SK-N-SH (cell line): ENCODE measurements at regions not wholly inside any gene's neighbourhood (a gene's known extent, or its start where the extent isn't known, plus 50 kb on each side); places are given as distances from the start of the nearest gene placed in this dataset.

Experiments used
- CTCF ChIA-PET: fragments of 300-600, 350-600 bp; formaldehyde crosslinking; extraction: SDS; loops from one replicate; lab custom pipeline; 2021; lab: Yijun Ruan, JAX
- POLR2A ChIA-PET: fragments of 350-600 bp; sonication (Branson Sonifier 250); formaldehyde crosslinking; extraction: SDS; loops from one replicate; lab custom pipeline; 2020; ENCODE audit warnings: antibody characterized with exemption, inconsistent platforms; lab: Yijun Ruan, JAX
- DNase-seq: peaks from one replicate; pipeline ENCODE4 v3.0.0; 2012
- H2AFZ ChIP-seq: fragments of 200-600 bp; sonication (generic); 2 replicates; pipeline ENCODE4 v1.8.1; 2016; ENCODE audit warnings: antibody characterized with exemption, mild to moderate bottlenecking, low read depth
- H3F3A ChIP-seq: fragments of 200-600 bp; sonication (generic); replicated peaks from 2 replicates; pipeline ENCODE3; 2016; ENCODE audit warnings: antibody characterized with exemption, mild to moderate bottlenecking; ENCODE audit not compliant: insufficient read depth
- H3K27ac ChIP-seq, 2 experiments: fragments of 200-500 bp in 1 of 2; fragments of 200-600 bp in 1 of 2; sonication (Bioruptor generic) in 1 of 2; sonication (generic), shearing (Covaris generic) in 1 of 2; 2 replicates each; pipeline versions ENCODE4 v1.5.1 to v1.6.1; 2014 to 2016; ENCODE audit warnings: low read depth in 2 of 2, inconsistent platforms in 1 of 2, low read length in 1 of 2, mild to moderate bottlenecking in 1 of 2, mixed read lengths in 1 of 2
- H3K27me3 ChIP-seq: fragments of 200-600 bp; sonication (generic), shearing (Covaris generic); 2 replicates; pipeline ENCODE4 v1.6.1; 2016; ENCODE audit warnings: mixed run types; ENCODE audit not compliant: insufficient read depth
- H3K36me3 ChIP-seq, 2 experiments: fragments of 200-500 bp in 1 of 2; fragments of 200-600 bp in 1 of 2; sonication (Bioruptor generic) in 1 of 2; sonication (generic) in 1 of 2; replicated peaks in 1 of 2; 2 replicates each; pipeline versions ENCODE3 to v1.5.1; 2014 to 2016; ENCODE audit warnings: low read length in 1 of 2, mild to moderate bottlenecking in 1 of 2; ENCODE audit not compliant: insufficient read depth in 2 of 2, control insufficient read depth in 1 of 2
- H3K4me1 ChIP-seq, 2 experiments: fragments of 200-500 bp in 1 of 2; fragments of 200-600 bp in 1 of 2; sonication (Bioruptor generic) in 1 of 2; sonication (generic), shearing (Covaris generic) in 1 of 2; 2 replicates each; pipeline versions ENCODE4 v1.5.1 to v1.6.1; 2014 to 2016; ENCODE audit warnings: low read depth in 1 of 2, low read length in 1 of 2, mixed run types in 1 of 2; ENCODE audit not compliant: insufficient read depth in 2 of 2, control insufficient read depth in 1 of 2
- H3K4me2 ChIP-seq: fragments of 200-600 bp; sonication (generic), shearing (Covaris generic); 2 replicates; pipeline ENCODE4 v1.6.1; 2017; ENCODE audit warnings: mixed run types
- H3K4me3 ChIP-seq, 2 experiments: fragments of 200-500 bp in 1 of 2; fragments of 200-600 bp in 1 of 2; sonication (Bioruptor generic) in 1 of 2; sonication (generic), shearing (Covaris generic) in 1 of 2; 2 replicates each; pipeline versions ENCODE4 v1.5.1 to v1.8.1; 2014 to 2016; ENCODE audit warnings: low read depth in 2 of 2, inconsistent platforms in 1 of 2, low read length in 1 of 2, mild to moderate bottlenecking in 1 of 2, mixed read lengths in 1 of 2, moderate library complexity in 1 of 2
- H3K79me2 ChIP-seq: fragments of 200-600 bp; sonication (generic); 2 replicates; pipeline ENCODE4 v1.8.1; 2017; ENCODE audit warnings: mild to moderate bottlenecking; ENCODE audit not compliant: insufficient read depth
- H3K9ac ChIP-seq: fragments of 200-600 bp; sonication (generic); 2 replicates; pipeline ENCODE4 v1.6.1; 2017; ENCODE audit warnings: mixed run types
- H3K9me2 ChIP-seq: fragments of 200-600 bp; sonication (generic); 2 replicates; pipeline ENCODE4 v1.6.1; 2017; ENCODE audit warnings: mixed run types
- H3K9me3 ChIP-seq: fragments of 200-600 bp; sonication (generic); 2 replicates; pipeline ENCODE4 v1.6.1; 2017; ENCODE audit warnings: mixed run types, mild to moderate bottlenecking, moderate library complexity
- H4K20me1 ChIP-seq: fragments of 200-600 bp; sonication (generic); 2 replicates; pipeline ENCODE4 v1.6.1; 2017; ENCODE audit warnings: mild to moderate bottlenecking, mixed run types; ENCODE audit not compliant: insufficient read depth
- FOXJ3 ChIP-seq: sonication (generic); formaldehyde crosslinking; IDR thresholded peaks from 2 replicates; pipeline ENCODE4 v1.5.1; 2020; ENCODE audit warnings: mild to moderate bottlenecking, missing genetic modification reagents
- MXI1 ChIP-seq: IDR thresholded peaks from 2 replicates; pipeline ENCODE4 v1.6.1; 2012; ENCODE audit warnings: mild to moderate bottlenecking, low read depth, low read length, improper control_type of control experiment
- NFIC ChIP-seq: IDR thresholded peaks from 2 replicates; pipeline ENCODE4 v1.4.0; 2012; ENCODE audit warnings: borderline replicate concordance
- NRF1 ChIP-seq: IDR thresholded peaks from 2 replicates; pipeline ENCODE4 v1.6.1; 2012; ENCODE audit warnings: low read depth, mild to moderate bottlenecking, low read length
- RCOR1 ChIP-seq: fragments of 150-350 bp; IDR thresholded peaks from 2 replicates; pipeline ENCODE4 v1.6.1; 2017; ENCODE audit warnings: antibody characterized with exemption, low read length
- RXRA ChIP-seq: IDR thresholded peaks from 2 replicates; pipeline ENCODE4 v1.4.0; 2012; ENCODE audit warnings: low read depth, mild to moderate bottlenecking, borderline replicate concordance
- SIN3A ChIP-seq: IDR thresholded peaks from 2 replicates; pipeline ENCODE4 v1.6.1; 2012; ENCODE audit warnings: low read depth, mild to moderate bottlenecking, low read length, moderate library complexity, borderline replicate concordance
- SMC3 ChIP-seq: IDR thresholded peaks from 2 replicates; pipeline ENCODE4 v1.6.1; 2012; ENCODE audit warnings: low read depth, low read length, improper control_type of control experiment
- TCF12 ChIP-seq: IDR thresholded peaks from 2 replicates; pipeline ENCODE4 v1.4.0; 2012
- TEAD4 ChIP-seq: IDR thresholded peaks from 2 replicates; pipeline ENCODE4 v1.4.0; 2012; ENCODE audit warnings: mild to moderate bottlenecking, borderline replicate concordance; ENCODE audit not compliant: insufficient read depth
- WGBS: methylation state at CpG from one replicate; pipeline ENCODE4 v1.1.6; 2017; ENCODE audit warnings: low lambda C conversion rate; 5-methylcytosine and 5-hydroxymethylcytosine counted together
- TF ChIP-seq, protein P1 (sequence below): fragments of 150-350 bp; IDR thresholded peaks from 2 replicates; pipeline ENCODE4 v1.6.1; 2016; ENCODE audit warnings: mild to moderate bottlenecking, low read depth, low read length
- TF ChIP-seq, protein P2 (sequence below): IDR thresholded peaks from 2 replicates; pipeline ENCODE4 v1.6.1; 2012; ENCODE audit warnings: mild to moderate bottlenecking, low read depth, low read length, moderate library complexity
- TF ChIP-seq, protein P3 (sequence below): IDR thresholded peaks from 2 replicates; pipeline ENCODE4 v1.4.0; 2012; ENCODE audit warnings: low read depth, borderline replicate concordance
- TF ChIP-seq, protein P4 (sequence below): IDR thresholded peaks from 2 replicates; pipeline ENCODE4 v1.4.0; 2012; ENCODE audit warnings: low read depth

DNA sequence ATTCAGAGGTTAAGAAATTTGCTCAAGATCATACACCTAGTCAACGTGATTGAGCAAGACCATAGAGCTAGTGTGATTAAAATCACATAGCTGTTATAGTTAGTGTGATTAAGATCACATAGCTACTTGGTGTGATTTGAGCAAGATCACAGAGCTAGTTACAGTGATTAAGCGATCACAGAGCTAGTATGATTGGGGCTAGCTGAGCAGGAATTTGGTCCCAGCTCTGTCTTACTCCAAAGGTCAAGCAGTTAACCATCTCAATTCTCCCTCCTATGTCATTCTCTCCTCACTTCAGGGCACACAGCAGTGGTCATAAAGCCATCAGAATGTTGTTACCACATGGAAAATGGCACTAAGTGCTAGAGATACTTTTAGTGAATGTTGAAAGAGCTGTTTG is 158.2 kb downstream of the SPTSSA start:
- WGBS, result 46% methylated on average over 2 of the region's 2 CpGs
- Histone ChIP-seq H3K9ac (no peak overlapping the region), H3K9me2 (no peaks in the 10 kb centered on the region), H3F3A (no peaks in the 10 kb centered on the region), H3K79me2 (no peaks in the 10 kb centered on the region), H3K4me2 (no peak overlapping the region), H3K36me3 (no peaks in the 10 kb centered on the region), H3K27ac (no peak overlapping the region), H2AFZ (no peak overlapping the region), H3K27me3 (no peaks in the 10 kb centered on the region; the same call in none of the 2 replicates), H3K4me1 (no peaks in the 10 kb centered on the region), H3K4me3 (no peak overlapping the region), H3K9me3 (no peaks in the 10 kb centered on the region), H4K20me1 (no peaks in the 10 kb centered on the region)
- no peak for DNase-seq
- ChIA-PET CTCF (interaction anchor here (0.7 to 7.0 kb wide), 5 partner anchors 19 to 464 kb away, joined by 3 to 44 read pairs (median 3); no protein-coding TSS in a partner anchor), POLR2A (no interaction called here)
- TF ChIP-seq NFIC (no peak), TEAD4 (no peak), RXRA (no peak), SMC3 (no peak), MXI1 (no peak), TCF12 (no peak), SIN3A (no peak), FOXJ3 (CRISPR knock-in tag) (no peak), RCOR1 (no peak)
- TF ChIP-seq, protein P1, sequence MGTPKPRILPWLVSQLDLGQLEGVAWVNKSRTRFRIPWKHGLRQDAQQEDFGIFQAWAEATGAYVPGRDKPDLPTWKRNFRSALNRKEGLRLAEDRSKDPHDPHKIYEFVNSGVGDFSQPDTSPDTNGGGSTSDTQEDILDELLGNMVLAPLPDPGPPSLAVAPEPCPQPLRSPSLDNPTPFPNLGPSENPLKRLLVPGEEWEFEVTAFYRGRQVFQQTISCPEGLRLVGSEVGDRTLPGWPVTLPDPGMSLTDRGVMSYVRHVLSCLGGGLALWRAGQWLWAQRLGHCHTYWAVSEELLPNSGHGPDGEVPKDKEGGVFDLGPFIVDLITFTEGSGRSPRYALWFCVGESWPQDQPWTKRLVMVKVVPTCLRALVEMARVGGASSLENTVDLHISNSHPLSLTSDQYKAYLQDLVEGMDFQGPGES, result no peak
- TF ChIP-seq, protein P2, sequence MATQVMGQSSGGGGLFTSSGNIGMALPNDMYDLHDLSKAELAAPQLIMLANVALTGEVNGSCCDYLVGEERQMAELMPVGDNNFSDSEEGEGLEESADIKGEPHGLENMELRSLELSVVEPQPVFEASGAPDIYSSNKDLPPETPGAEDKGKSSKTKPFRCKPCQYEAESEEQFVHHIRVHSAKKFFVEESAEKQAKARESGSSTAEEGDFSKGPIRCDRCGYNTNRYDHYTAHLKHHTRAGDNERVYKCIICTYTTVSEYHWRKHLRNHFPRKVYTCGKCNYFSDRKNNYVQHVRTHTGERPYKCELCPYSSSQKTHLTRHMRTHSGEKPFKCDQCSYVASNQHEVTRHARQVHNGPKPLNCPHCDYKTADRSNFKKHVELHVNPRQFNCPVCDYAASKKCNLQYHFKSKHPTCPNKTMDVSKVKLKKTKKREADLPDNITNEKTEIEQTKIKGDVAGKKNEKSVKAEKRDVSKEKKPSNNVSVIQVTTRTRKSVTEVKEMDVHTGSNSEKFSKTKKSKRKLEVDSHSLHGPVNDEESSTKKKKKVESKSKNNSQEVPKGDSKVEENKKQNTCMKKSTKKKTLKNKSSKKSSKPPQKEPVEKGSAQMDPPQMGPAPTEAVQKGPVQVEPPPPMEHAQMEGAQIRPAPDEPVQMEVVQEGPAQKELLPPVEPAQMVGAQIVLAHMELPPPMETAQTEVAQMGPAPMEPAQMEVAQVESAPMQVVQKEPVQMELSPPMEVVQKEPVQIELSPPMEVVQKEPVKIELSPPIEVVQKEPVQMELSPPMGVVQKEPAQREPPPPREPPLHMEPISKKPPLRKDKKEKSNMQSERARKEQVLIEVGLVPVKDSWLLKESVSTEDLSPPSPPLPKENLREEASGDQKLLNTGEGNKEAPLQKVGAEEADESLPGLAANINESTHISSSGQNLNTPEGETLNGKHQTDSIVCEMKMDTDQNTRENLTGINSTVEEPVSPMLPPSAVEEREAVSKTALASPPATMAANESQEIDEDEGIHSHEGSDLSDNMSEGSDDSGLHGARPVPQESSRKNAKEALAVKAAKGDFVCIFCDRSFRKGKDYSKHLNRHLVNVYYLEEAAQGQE, result no peak

DNA sequence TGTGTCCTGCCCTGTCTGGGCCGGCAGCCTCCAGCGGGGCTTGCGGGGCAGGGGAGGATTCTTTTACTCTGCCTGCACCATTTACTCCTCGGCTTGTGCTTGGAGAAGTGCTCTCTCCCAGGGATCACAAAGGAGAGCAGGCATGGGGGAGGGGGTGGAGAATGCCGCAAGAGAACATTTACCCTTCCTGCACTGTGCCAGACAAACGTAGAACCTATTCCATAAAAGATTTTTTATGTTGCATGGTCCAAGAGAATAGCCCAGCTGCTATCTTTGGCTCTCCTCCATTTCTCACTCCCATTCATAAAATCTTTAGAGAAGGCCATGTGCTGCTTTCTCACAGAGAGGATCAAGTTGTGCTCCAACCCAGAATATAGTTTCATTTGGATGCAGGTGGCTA is 159.4 kb downstream of the SPTSSA start:
- H3K9ac ChIP-seq, result no peak overlapping the region
- DNase-seq, result no peak
- no peak overlapping the region for H2AFZ ChIP-seq
- H3K36me3 ChIP-seq, result no peaks in the 10 kb centered on the region
- no peak for TF ChIP-seq NRF1
- TF ChIP-seq, protein P1, result no peak
- TF ChIP-seq FOXJ3 (CRISPR knock-in tag), result no peak
- TF ChIP-seq TCF12, result no peak
- TF ChIP-seq, protein P3, sequence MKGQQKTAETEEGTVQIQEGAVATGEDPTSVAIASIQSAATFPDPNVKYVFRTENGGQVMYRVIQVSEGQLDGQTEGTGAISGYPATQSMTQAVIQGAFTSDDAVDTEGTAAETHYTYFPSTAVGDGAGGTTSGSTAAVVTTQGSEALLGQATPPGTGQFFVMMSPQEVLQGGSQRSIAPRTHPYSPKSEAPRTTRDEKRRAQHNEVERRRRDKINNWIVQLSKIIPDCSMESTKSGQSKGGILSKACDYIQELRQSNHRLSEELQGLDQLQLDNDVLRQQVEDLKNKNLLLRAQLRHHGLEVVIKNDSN, result no peak
- TF ChIP-seq, protein P4, sequence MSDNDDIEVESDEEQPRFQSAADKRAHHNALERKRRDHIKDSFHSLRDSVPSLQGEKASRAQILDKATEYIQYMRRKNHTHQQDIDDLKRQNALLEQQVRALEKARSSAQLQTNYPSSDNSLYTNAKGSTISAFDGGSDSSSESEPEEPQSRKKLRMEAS, result no peak
- no peak for TF ChIP-seq RCOR1
- no peak overlapping the region for H3K27ac ChIP-seq
- 73% methylated on average over 6 of the region's 6 CpGs for WGBS
- CTCF ChIA-PET, result interaction anchor here (1.0 to 7.0 kb wide), 4 partner anchors 21 to 510 kb away, joined by 3 to 44 read pairs (median 8); no protein-coding TSS in a partner anchor
- H3K4me3 ChIP-seq, result no peak overlapping the region
- H4K20me1 ChIP-seq, result no peaks in the 10 kb centered on the region
- H3K79me2 ChIP-seq, result no peaks in the 10 kb centered on the region
- H3F3A ChIP-seq, result no peaks in the 10 kb centered on the region
- H3K9me2 ChIP-seq, result no peaks in the 10 kb centered on the region
- no peak overlapping the region for H3K4me2 ChIP-seq
- no peaks in the 10 kb centered on the region; a peak in 1 of 4 replicates for H3K4me1 ChIP-seq
- no peaks in the 10 kb centered on the region for H3K9me3 ChIP-seq
- H3K27me3 ChIP-seq, result no peaks in the 10 kb centered on the region; the same call in 1 of the 2 replicates
- POLR2A ChIA-PET, result no interaction called here
